WTC11 (cell line): ENCODE measurements at regions not wholly inside any gene's neighbourhood (a gene's known extent, or its start where the extent isn't known, plus 50 kb on each side); places are given as distances from the start of the nearest gene placed in this dataset.

ENCODE experiments used
- ATAC-seq: fragments of 200-7000 bp; cut with Tn5 transposase; 2 replicates; pipeline ENCODE4 v1.10.0; 2021; ENCODE audit warnings: mild to moderate bottlenecking, moderate library complexity
- CTCF ChIA-PET: fragments of 300-600 bp; sonication (Branson Sonifier 250); formaldehyde crosslinking; loops from one replicate; lab custom pipeline; 2021; ENCODE audit warnings: antibody characterized with exemption; lab: Charles Lee
- POLR2A ChIA-PET: fragments of 350-600 bp; sonication (Branson Sonifier 250); formaldehyde crosslinking; loops from one replicate; lab custom pipeline; 2021; ENCODE audit warnings: antibody characterized with exemption; lab: Charles Lee
- DNase-seq: peaks from one replicate; pipeline ENCODE4 v3.0.0; 2021; ENCODE audit warnings: low spot score
- H3K27ac Mint-ChIP-seq: 2 replicates; pipeline ENCODE4 v1.8.0; 2021; ENCODE audit warnings: mixed read lengths
- H3K27me3 Mint-ChIP-seq: 2 replicates; pipeline ENCODE4 v1.8.0; 2021; ENCODE audit warnings: low read depth, mild to moderate bottlenecking, moderate library complexity, mixed read lengths
- H3K36me3 Mint-ChIP-seq: 2 replicates; pipeline ENCODE4 v1.8.0; 2021; ENCODE audit warnings: mixed read lengths
- H3K4me1 Mint-ChIP-seq: 2 replicates; pipeline ENCODE4 v1.8.0; 2022; ENCODE audit warnings: mixed read lengths
- H3K4me3 Mint-ChIP-seq: 2 replicates; pipeline ENCODE4 v1.8.0; 2021; ENCODE audit warnings: mild to moderate bottlenecking, moderate library complexity, mixed read lengths
- H3K9me3 Mint-ChIP-seq: 2 replicates; pipeline ENCODE4 v1.8.0; 2021; ENCODE audit warnings: mixed read lengths
- ATF6 ChIP-seq: sonication (generic); formaldehyde crosslinking; IDR thresholded peaks from 2 replicates; pipeline ENCODE4 v1.8.1; 2023; ENCODE audit warnings: mild to moderate bottlenecking, missing genetic modification reagents
- ETV6 ChIP-seq: sonication (generic); formaldehyde crosslinking; IDR thresholded peaks from 2 replicates; pipeline ENCODE4 v1.8.1; 2022; ENCODE audit warnings: mild to moderate bottlenecking, missing genetic modification reagents
- FOXP1 ChIP-seq: sonication (generic); formaldehyde crosslinking; IDR thresholded peaks from 2 replicates; pipeline ENCODE4 v1.8.0; 2022; ENCODE audit warnings: missing genetic modification reagents, mild to moderate bottlenecking, moderate library complexity, borderline replicate concordance
- KAT7 ChIP-seq: sonication (generic); formaldehyde crosslinking; IDR thresholded peaks from 2 replicates; pipeline ENCODE4 v1.8.1; 2023; ENCODE audit warnings: missing genetic modification reagents, mild to moderate bottlenecking, borderline replicate concordance
- MXD4 ChIP-seq: fragments of 250-450 bp; sonication (Bioruptor Pico); IDR thresholded peaks from 2 replicates; pipeline ENCODE4 v1.8.0; 2021; ENCODE audit warnings: mild to moderate bottlenecking, moderate library complexity, borderline replicate concordance
- NFYB ChIP-seq: sonication (generic); formaldehyde crosslinking; conservative IDR thresholded peaks from 2 replicates; pipeline ENCODE4 v1.8.0; 2022; ENCODE audit warnings: low read depth, missing genetic modification reagents
- NR1H2 ChIP-seq: sonication (generic); formaldehyde crosslinking; IDR thresholded peaks from 2 replicates; pipeline ENCODE4 v1.9.0; 2021; ENCODE audit warnings: mild to moderate bottlenecking, moderate library complexity, missing genetic modification reagents
- RELA ChIP-seq: sonication (generic); formaldehyde crosslinking; IDR thresholded peaks from 2 replicates; pipeline ENCODE4 v1.8.1; 2022; ENCODE audit warnings: missing genetic modification reagents, mild to moderate bottlenecking, borderline replicate concordance
- RORB ChIP-seq: fragments of 250-450 bp; sonication (Bioruptor Pico); IDR thresholded peaks from 2 replicates; pipeline ENCODE4 v1.9.0; 2021; ENCODE audit warnings: mild to moderate bottlenecking
- SMAD3 ChIP-seq: sonication (generic); formaldehyde crosslinking; IDR thresholded peaks from 2 replicates; pipeline ENCODE4 v1.8.0; 2022; ENCODE audit warnings: missing genetic modification reagents, mild to moderate bottlenecking, borderline replicate concordance
- TEAD1 ChIP-seq: sonication (generic); formaldehyde crosslinking; IDR thresholded peaks from 2 replicates; pipeline ENCODE4 v1.8.0; 2022; ENCODE audit warnings: mild to moderate bottlenecking, missing genetic modification reagents
- ZNF263 ChIP-seq: sonication (generic); formaldehyde crosslinking; IDR thresholded peaks from 2 replicates; pipeline ENCODE4 v1.8.1; 2022; ENCODE audit warnings: low read depth, mild to moderate bottlenecking, moderate library complexity, missing genetic modification reagents
- ZNF317 ChIP-seq: sonication (generic); formaldehyde crosslinking; IDR thresholded peaks from 2 replicates; pipeline ENCODE4 v1.8.1; 2023; ENCODE audit warnings: low read depth, mild to moderate bottlenecking, moderate library complexity, missing genetic modification reagents, borderline replicate concordance
- ZNF423 ChIP-seq: fragments of 250-450 bp; sonication (Bioruptor Pico); IDR thresholded peaks from 2 replicates; pipeline ENCODE4 v2.1.2; 2022; ENCODE audit warnings: mild to moderate bottlenecking, moderate library complexity
- ZNF512 ChIP-seq: sonication (generic); formaldehyde crosslinking; IDR thresholded peaks from 2 replicates; pipeline ENCODE4 v1.8.1; 2022; ENCODE audit warnings: missing genetic modification reagents, borderline replicate concordance
- TF ChIP-seq, protein P1 (sequence below): fragments of 250-450 bp; sonication (Bioruptor Pico); IDR thresholded peaks from 2 replicates; pipeline ENCODE4 v1.9.0; 2021; ENCODE audit warnings: mild to moderate bottlenecking
- TF ChIP-seq, protein P2 (sequence below): sonication (generic); formaldehyde crosslinking; conservative IDR thresholded peaks from 2 replicates; pipeline ENCODE4 v1.8.1; 2023; ENCODE audit warnings: mild to moderate bottlenecking, low read depth, missing genetic modification reagents, moderate library complexity

- TF ChIP-seq RELA (CRISPR knock-in tag) (no peak), ZNF512 (CRISPR knock-in tag) (no peak), ATF6 (CRISPR knock-in tag) (no peak), FOXP1 (no peak)
- TF ChIP-seq, protein P1, sequence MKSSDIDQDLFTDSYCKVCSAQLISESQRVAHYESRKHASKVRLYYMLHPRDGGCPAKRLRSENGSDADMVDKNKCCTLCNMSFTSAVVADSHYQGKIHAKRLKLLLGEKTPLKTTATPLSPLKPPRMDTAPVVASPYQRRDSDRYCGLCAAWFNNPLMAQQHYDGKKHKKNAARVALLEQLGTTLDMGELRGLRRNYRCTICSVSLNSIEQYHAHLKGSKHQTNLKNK (CRISPR knock-in tag): no peak
- TF ChIP-seq, protein P2, sequence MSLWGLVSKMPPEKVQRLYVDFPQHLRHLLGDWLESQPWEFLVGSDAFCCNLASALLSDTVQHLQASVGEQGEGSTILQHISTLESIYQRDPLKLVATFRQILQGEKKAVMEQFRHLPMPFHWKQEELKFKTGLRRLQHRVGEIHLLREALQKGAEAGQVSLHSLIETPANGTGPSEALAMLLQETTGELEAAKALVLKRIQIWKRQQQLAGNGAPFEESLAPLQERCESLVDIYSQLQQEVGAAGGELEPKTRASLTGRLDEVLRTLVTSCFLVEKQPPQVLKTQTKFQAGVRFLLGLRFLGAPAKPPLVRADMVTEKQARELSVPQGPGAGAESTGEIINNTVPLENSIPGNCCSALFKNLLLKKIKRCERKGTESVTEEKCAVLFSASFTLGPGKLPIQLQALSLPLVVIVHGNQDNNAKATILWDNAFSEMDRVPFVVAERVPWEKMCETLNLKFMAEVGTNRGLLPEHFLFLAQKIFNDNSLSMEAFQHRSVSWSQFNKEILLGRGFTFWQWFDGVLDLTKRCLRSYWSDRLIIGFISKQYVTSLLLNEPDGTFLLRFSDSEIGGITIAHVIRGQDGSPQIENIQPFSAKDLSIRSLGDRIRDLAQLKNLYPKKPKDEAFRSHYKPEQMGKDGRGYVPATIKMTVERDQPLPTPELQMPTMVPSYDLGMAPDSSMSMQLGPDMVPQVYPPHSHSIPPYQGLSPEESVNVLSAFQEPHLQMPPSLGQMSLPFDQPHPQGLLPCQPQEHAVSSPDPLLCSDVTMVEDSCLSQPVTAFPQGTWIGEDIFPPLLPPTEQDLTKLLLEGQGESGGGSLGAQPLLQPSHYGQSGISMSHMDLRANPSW (CRISPR knock-in tag): no peak
- 0 out of 2 replicates have a peak, but pooled peaks cover 4% of the 10 kb centered on the region for H3K9me3 Mint-ChIP-seq
- H3K36me3 Mint-ChIP-seq: no peaks in the 10 kb centered on the region
- no peak for ATAC-seq
- no peak for DNase-seq
- ChIA-PET CTCF (no interaction called here), POLR2A (interaction anchor here (0.6 kb wide), 1 partner anchor 903 kb away, joined by 4 read pairs; no protein-coding TSS in a partner anchor)
- H3K27me3 Mint-ChIP-seq: no peaks in the 10 kb centered on the region
- no peaks in the 10 kb centered on the region for H3K4me1 Mint-ChIP-seq
- no peak overlapping the region for H3K4me3 Mint-ChIP-seq
- no peak overlapping the region for H3K27ac Mint-ChIP-seq
Measured at GRCh38 chr21:35850542-35851103, 209.7 kb downstream of the SETD4 start.

GRCh38 chr21:35850029-35850428, 210.3 kb downstream of the SETD4 start:
- Mint-ChIP-seq H3K27me3 (no peaks in the 10 kb centered on the region), H3K27ac (no peak overlapping the region), H3K4me1 (no peaks in the 10 kb centered on the region), H3K4me3 (no peak overlapping the region), H3K9me3 (0 out of 2 replicates have a peak, but pooled peaks cover 4% of the 10 kb centered on the region), H3K36me3 (no peaks in the 10 kb centered on the region)
- TF ChIP-seq ZNF423 (CRISPR knock-in tag) (no peak), ZNF317 (CRISPR knock-in tag) (no peak), KAT7 (CRISPR knock-in tag) (no peak), ETV6 (CRISPR knock-in tag) (no peak), ATF6 (CRISPR knock-in tag) (no peak), TEAD1 (no peak), ZNF263 (CRISPR knock-in tag) (no peak), SMAD3 (CRISPR knock-in tag) (no peak), NR1H2 (CRISPR knock-in tag) (no peak), NFYB (CRISPR knock-in tag) (no peak), MXD4 (CRISPR knock-in tag) (no peak), RORB (CRISPR knock-in tag) (no peak)
- TF ChIP-seq, protein P1 (CRISPR knock-in tag): no peak
- ATAC-seq: no peak
- POLR2A ChIA-PET: no interaction called here
- no peak for DNase-seq
- CTCF ChIA-PET: interaction anchor here (1.7 kb wide), 1 partner anchor 10 kb away, joined by 7 read pairs; no protein-coding TSS in a partner anchor
